ENCODE measurements at regions not wholly inside any gene's neighbourhood (a gene's known extent, or its start where the extent isn't known, plus 50 kb on each side); places are given as distances from the start of the nearest gene placed in this dataset.
"Not testable (repeated sequence)": the region's sequence is repeated elsewhere in the genome, so short reads cannot be mapped to it uniquely, and the experiment has no call there.

- TF ChIP-seq, protein P1, sequence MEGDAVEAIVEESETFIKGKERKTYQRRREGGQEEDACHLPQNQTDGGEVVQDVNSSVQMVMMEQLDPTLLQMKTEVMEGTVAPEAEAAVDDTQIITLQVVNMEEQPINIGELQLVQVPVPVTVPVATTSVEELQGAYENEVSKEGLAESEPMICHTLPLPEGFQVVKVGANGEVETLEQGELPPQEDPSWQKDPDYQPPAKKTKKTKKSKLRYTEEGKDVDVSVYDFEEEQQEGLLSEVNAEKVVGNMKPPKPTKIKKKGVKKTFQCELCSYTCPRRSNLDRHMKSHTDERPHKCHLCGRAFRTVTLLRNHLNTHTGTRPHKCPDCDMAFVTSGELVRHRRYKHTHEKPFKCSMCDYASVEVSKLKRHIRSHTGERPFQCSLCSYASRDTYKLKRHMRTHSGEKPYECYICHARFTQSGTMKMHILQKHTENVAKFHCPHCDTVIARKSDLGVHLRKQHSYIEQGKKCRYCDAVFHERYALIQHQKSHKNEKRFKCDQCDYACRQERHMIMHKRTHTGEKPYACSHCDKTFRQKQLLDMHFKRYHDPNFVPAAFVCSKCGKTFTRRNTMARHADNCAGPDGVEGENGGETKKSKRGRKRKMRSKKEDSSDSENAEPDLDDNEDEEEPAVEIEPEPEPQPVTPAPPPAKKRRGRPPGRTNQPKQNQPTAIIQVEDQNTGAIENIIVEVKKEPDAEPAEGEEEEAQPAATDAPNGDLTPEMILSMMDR (IDR thresholded peaks at IDR 0.05): not testable (repeated sequence)
- not testable (repeated sequence) for TF ChIP-seq POLR2A (IDR thresholded peaks at IDR 0.05)
Measured at GRCh38 chr11:71709541-71709940, 123.5 kb upstream of the DEFB108B start.
